GM19397 (cell line): ENCODE measurements at regions not wholly inside any gene's neighbourhood (a gene's known extent, or its start where the extent isn't known, plus 50 kb on each side); places are given as distances from the start of the nearest gene placed in this dataset.
"Not testable (repeated sequence)": the region's sequence is repeated elsewhere in the genome, so short reads cannot be mapped to it uniquely, and the experiment has no call there.

ENCODE experiments used
- ATAC-seq: cut with Tn5 transposase; IDR thresholded peaks from one replicate; pipeline ENCODE4 v1.9.1; 2021; ENCODE audit warnings: mild to moderate bottlenecking, moderate library complexity; ENCODE audit not compliant: unreplicated experiment

GRCh38 chr11:128171506-128171905 lies 415.9 kb downstream of the ETS1 start:
- ATAC-seq = no peak

- no peak for ATAC-seq
Measured at GRCh38 chr11:128165572-128165971, 421.8 kb downstream of the ETS1 start.

GRCh38 chr11:128164080-128164741 lies 423.1 kb downstream of the ETS1 start:
- ATAC-seq = no peak

GRCh38 chr11:128161994-128162393 lies 425.4 kb downstream of the ETS1 start:
- no peak for ATAC-seq

DNA sequence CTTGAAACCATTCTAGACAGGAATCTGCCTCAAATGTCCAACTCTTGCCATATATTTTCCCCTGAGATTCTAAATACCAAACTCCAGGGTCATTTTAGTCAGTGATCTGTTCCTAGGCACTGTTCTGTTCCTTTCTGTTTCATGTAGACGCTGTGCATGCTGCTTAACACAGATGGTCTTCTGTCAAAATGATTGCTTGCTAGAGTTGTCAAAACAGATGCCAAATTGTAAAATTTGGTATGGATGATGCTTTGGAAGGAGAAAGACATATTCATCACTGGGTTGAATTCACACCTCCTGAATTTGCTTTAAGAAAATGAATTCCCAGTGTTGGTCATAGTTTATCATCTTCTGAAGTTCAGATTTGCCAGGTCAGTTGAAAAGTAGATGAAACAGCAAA lies 425.9 kb downstream of the ETS1 start:
- no peak for ATAC-seq

DNA sequence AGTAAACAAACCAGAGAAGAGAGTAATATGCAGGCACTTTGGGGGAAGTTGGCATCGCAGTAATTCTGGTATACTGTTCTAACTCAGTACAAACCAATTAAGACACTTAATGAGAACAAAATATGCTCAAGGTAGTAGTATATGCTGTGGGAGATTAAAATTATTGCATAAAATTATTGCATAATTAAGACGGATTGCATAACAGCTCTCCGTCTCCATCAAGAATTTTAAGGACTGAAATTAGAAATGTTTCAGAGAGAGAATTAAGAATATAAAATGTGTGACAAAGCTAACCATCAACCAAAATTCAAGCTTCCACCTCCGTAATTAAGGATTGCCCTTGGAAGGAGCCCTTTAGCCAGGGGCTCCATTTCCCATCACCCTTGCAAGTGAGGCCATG lies 428.5 kb downstream of the ETS1 start:
- ATAC-seq = no peak

DNA sequence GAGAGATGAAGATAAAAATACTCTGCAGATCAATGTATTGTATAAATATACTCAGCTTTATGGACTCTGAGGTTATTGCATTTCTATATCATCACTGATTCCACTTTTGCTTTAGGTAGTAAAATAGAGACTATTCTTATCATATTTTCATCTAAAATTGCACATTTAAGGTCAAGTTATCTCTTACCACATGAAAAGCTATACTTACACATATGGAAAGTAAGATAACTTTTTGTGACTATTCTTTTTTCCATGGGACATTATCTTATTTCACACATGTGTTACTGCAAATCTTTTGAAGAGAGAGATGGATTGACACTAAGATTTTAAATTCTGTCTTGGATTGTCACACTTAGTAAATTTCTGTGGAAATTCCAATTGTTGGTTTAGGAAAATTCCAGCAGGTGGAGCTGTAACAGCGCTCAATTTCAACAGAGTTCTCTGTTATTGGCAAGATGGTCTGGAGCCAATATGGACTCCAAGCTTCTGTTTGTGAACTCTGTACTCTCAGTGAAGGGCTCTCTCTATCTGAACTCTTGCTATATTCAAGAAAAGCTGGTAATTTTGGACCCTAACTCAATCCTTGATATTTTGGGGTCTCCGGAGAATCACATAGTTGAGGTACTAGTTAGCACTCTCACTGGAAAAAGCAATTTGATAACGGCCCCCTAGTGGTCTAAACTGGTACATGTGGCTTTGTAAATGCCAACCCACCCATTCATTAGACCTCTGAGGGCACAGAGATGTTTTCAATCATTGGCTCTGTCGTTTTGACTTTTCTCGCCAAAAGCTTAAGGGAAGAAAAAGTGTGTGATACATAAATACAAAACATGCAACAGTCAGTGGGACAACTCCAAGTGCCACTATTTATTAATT lies 429.7 kb downstream of the ETS1 start:
- peak; percentile 73 for ATAC-seq

GRCh38 chr11:128156486-128156885 lies 430.9 kb downstream of the ETS1 start:
- no peak for ATAC-seq

GRCh38 chr11:128155590-128155989 lies 431.8 kb downstream of the ETS1 start:
- ATAC-seq = no peak

DNA sequence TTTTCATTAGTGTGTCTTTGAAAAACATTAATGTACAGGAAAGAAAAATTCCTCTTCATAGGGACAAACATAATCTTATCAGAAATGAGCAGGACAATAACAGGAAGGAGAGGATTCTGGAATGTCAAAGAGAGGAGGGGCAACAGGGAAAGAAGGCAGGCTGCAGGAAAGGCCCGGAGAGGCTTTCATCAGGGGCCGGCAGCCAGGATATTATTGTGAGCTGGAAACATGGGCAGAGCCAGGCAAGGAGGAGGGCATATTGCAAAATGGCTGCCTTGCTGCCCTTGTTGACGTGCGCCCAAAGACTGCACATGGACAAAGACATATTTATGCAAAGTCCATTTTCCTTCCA lies 433.7 kb downstream of the ETS1 start:
- ATAC-seq = no peak

- ATAC-seq = no peak
Measured at GRCh38 chr11:128152796-128153696, 434.3 kb downstream of the ETS1 start.

DNA sequence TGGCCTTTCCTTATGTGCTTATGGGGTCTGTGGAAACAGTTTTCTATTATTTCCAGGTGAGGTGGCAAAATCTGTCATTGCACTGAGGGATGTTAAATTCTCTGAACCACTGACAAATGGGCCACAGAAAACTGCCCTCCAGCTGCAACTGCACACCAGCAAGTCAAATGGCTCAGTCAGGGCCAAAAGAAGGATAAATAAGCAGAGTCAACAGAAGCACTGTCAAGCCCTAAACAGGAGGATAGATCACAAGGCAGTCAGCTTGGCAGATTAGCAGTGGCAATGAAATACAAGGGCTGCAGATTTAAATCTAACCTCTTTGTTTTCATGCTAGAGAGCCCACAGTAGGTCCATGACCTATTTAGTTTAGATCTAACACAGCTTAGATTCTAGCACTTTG lies 435.6 kb downstream of the ETS1 start:
- ATAC-seq = no peak

- ATAC-seq = no peak
Measured at GRCh38 chr11:128151338-128151737, 436.0 kb downstream of the ETS1 start.

DNA sequence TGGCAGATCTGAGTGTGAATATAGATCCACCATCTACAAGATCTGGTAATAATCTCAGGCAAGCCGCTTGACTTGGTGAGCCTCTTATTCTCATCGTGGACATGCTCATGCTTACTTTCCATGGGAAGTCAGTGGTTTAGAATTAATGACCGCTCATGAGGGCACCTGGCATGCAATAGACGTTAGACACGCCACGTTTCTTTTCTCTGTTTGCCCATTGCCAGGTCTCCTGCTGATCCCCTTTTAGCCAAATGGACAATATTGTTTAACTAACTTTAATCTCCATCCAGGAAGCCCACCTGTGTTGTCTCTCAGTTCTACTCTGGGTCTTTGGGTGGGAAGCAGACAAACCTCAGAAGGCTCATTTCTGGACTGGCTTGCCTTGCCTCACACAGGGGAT lies 439.1 kb downstream of the ETS1 start:
- ATAC-seq = no peak

DNA sequence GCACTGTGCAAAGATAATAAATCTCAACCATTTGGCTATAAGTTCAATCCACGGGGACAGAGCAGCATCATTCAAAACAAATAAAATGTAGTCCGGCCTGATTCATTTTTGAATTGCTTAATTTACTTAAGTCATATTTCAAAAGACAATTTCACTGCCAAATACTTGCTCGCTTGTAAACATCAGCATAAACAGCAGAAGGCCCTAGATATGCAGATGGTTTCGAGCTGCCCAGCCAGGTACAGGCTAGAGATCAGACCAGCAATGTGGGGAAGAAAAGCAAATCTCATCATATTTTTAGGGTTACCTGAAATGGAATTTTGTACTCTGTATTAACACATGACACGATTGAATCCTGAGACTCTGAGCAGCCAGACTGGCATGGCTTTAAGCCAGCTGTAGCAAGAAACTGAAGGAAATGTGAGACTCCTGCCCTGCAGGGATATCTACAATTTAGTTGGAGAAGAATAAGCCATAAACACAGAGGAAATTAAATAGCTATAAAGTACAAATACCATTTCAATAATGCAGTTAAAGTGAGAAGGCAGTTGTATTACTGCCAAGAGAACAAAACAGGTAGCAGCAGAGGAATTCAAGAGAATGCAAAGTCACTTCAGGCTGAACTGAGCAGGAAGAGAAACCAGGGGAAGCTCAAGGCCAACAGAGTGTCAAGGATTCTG lies 440.3 kb downstream of the ETS1 start:
- ATAC-seq = no peak

DNA sequence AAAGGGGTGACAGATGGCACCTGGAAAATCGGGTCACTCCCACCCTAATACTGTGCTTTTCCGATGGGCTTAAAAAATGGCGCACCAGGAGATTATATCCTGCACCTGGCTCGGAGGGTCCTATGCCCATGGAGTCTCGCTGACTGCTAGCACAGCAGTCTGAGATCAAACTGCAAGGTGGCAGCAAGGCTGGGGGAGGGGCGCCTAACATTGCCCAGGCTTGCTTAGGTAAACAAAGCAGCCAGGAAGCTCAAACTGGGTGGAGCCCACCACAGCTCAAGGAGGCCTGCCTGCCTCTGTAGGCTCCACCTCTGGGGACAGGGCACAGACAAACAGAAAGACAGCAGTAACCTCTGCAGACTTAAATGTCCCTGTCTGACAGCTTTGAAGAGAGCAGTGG lies 447.1 kb downstream of the ETS1 start:
- ATAC-seq = not testable (repeated sequence)

DNA sequence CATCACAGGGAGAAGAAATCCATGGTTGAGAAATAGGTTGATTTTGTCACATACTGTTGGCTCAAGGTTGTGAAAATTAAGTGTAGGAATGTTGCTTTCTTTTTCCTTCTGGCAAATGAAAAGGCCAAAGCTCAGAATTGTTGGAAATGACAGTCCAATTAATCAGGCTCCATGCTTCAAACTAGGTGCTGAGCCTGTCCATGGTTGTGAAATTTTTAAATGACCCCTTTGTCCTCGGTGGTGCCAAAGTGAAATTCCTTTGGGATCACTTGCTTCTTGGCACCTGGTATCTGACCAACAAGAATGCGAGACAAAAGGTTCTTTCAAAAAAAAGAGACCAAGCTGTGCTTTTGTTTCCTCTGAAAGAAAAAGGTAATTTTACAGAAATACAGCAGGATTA lies 451.9 kb downstream of the ETS1 start:
- no peak for ATAC-seq

DNA sequence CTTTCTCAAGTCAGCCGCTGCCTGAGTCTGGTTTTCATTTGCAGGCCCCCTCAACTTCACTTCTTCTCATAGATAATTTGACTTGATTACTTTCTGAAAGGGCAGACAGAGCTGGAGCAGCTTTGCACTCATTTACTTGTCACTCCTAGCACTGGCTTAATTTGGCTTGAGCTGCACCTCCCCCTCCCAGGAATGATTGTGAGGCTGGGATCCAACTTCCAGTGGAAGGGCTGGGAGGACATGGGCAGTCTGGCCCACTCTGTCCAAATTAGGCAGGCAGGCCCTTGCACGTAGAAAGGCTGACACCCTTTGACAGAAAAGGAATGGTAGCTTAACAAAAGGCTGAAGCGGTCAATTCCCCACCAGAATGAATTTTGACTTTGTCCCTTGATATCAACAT lies 453.9 kb downstream of the ETS1 start:
- ATAC-seq = no peak

- ATAC-seq = no peak
Measured at GRCh38 chr11:128130052-128130451, 457.3 kb downstream of the ETS1 start.

DNA sequence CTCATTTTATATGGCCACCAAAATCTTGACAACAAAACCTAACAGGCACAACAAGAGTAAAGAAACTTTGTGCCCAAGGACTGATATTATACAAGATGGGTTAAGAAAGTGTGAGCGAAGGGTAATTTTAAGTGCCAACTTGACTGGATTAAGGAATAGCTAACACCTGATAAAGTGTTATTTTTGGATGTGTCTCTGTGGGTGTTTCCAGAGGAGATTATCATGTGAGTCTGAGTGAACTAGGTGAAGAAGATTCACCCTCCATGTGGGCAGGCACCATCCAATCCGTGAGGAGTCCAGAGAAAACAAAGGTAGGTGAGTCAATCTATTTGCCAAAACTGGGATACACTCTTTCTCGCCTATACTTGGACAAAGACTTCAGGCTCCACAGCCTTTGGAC lies 461.6 kb downstream of the ETS1 start:
- ATAC-seq = no peak

DNA sequence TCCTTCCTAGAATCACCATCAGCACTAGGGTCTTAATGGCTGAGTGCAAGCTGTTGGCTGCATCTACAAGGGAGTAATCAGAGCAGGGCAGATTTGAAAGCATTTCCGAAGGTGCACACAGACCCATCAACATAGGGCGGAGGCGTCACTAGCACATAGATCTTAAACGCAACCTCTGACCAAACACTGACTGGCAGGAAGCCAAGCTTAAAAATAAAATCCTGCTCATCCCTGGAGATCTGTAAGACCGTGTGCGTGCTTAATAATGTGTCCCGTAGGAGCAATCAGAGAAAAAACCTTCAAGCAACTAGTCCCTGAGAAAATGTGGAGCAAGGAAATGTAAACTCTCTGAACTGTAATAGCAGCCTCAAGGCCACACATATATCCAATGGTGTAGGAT lies 470.5 kb downstream of the ETS1 start:
- ATAC-seq = no peak
